Limb (tissue), 2 donors: ENCODE measurements at regions not wholly inside any gene's neighbourhood (a gene's known extent, or its start where the extent isn't known, plus 50 kb on each side); places are given as distances from the start of the nearest gene placed in this dataset.
"Not testable (repeated sequence)": the region's sequence is repeated elsewhere in the genome, so short reads cannot be mapped to it uniquely, and the experiment has no call there.

Source experiments
- DNase-seq, 2 donors: peaks; one replicate each; pipeline ENCODE4 v3.0.0-alpha.2; 2016; ENCODE audit errors: extremely low spot score in 2 of 2

GRCh38 chr17:13785981-13786598 is 184.4 kb upstream of the HS3ST3A1 start:
- DNase-seq, result peak; percentile 18 to 43

GRCh38 chr17:13787636-13788035 is 185.9 kb upstream of the HS3ST3A1 start:
- DNase-seq, result no peak

GRCh38 chr17:13788385-13788784 is 186.7 kb upstream of the HS3ST3A1 start:
- DNase-seq, result no peak

- DNase-seq, result no peak
Observed at GRCh38 chr17:13792314-13792713, 190.6 kb upstream of the HS3ST3A1 start.

- no peak for DNase-seq
Observed at GRCh38 chr17:13793951-13794350, 192.2 kb upstream of the HS3ST3A1 start.

GRCh38 chr17:13797863-13798262 is 196.1 kb upstream of the HS3ST3A1 start:
- DNase-seq, result no peak

- no peak for DNase-seq
Observed at GRCh38 chr17:13806092-13806491, 204.4 kb upstream of the HS3ST3A1 start.

GRCh38 chr17:13807103-13807502 is 205.4 kb upstream of the HS3ST3A1 start:
- DNase-seq, result no peak

- no peak for DNase-seq
Observed at GRCh38 chr17:13812350-13812749, 210.6 kb upstream of the HS3ST3A1 start.

GRCh38 chr17:13813347-13814240 is 211.9 kb upstream of the HS3ST3A1 start:
- no peak for DNase-seq

GRCh38 chr17:13822700-13823099 is 221.0 kb upstream of the HS3ST3A1 start:
- no peak for DNase-seq

- DNase-seq, result no peak
Observed at GRCh38 chr17:13825526-13826040, 223.9 kb upstream of the HS3ST3A1 start.

GRCh38 chr17:13827118-13827517 is 225.4 kb upstream of the HS3ST3A1 start:
- DNase-seq, result no peak

- no peak for DNase-seq
Observed at GRCh38 chr17:13833921-13834320, 232.2 kb upstream of the HS3ST3A1 start.

GRCh38 chr17:13835151-13835550 is 233.4 kb upstream of the HS3ST3A1 start:
- no peak for DNase-seq

- DNase-seq, result no peak
Observed at GRCh38 chr17:13837417-13837816, 231.9 kb upstream of the COX10 start.

- no peak for DNase-seq
Observed at GRCh38 chr17:13840254-13840653, 229.1 kb upstream of the COX10 start.

GRCh38 chr17:13843862-13844635 is 225.3 kb upstream of the COX10 start:
- no peak for DNase-seq

GRCh38 chr17:13851889-13852288 is 217.4 kb upstream of the COX10 start:
- no peak for DNase-seq

- DNase-seq, result not testable (repeated sequence)
Observed at GRCh38 chr17:13855730-13856129, 213.6 kb upstream of the COX10 start.

- no peak for DNase-seq
Observed at GRCh38 chr17:13862346-13862745, 207.0 kb upstream of the COX10 start.

- DNase-seq, result no peak
Observed at GRCh38 chr17:13863436-13863835, 205.9 kb upstream of the COX10 start.
